IMR-90 (cell line): ENCODE measurements at regions not wholly inside any gene's neighbourhood (a gene's known extent, or its start where the extent isn't known, plus 50 kb on each side); places are given as distances from the start of the nearest gene placed in this dataset.
"Not testable (repeated sequence)": the region's sequence is repeated elsewhere in the genome, so short reads cannot be mapped to it uniquely, and the experiment has no call there.

Source experiments
- CEBPB ChIP-seq: IDR thresholded peaks from 2 replicates; pipeline ENCODE4 v1.6.1; 2012; ENCODE audit warnings: low read depth, low read length, improper control_type of control experiment
- TF ChIP-seq, protein P1 (sequence below): conservative IDR thresholded peaks from 2 replicates; pipeline ENCODE4 v1.5.1; 2012; ENCODE audit warnings: mild to moderate bottlenecking, low read depth, low read length, improper control_type of control experiment

GRCh38 chr1:67513392-67514294 is 83.4 kb upstream of the SERBP1 start:
- TF ChIP-seq, protein P1, sequence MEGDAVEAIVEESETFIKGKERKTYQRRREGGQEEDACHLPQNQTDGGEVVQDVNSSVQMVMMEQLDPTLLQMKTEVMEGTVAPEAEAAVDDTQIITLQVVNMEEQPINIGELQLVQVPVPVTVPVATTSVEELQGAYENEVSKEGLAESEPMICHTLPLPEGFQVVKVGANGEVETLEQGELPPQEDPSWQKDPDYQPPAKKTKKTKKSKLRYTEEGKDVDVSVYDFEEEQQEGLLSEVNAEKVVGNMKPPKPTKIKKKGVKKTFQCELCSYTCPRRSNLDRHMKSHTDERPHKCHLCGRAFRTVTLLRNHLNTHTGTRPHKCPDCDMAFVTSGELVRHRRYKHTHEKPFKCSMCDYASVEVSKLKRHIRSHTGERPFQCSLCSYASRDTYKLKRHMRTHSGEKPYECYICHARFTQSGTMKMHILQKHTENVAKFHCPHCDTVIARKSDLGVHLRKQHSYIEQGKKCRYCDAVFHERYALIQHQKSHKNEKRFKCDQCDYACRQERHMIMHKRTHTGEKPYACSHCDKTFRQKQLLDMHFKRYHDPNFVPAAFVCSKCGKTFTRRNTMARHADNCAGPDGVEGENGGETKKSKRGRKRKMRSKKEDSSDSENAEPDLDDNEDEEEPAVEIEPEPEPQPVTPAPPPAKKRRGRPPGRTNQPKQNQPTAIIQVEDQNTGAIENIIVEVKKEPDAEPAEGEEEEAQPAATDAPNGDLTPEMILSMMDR = not testable (repeated sequence)
- not testable (repeated sequence) for TF ChIP-seq CEBPB
